CD8-positive, alpha-beta memory T cell (primary cell): ENCODE measurements at regions not wholly inside any gene's neighbourhood (a gene's known extent, or its start where the extent isn't known, plus 50 kb on each side); places are given as distances from the start of the nearest gene placed in this dataset.
"Not testable (repeated sequence)": the region's sequence is repeated elsewhere in the genome, so short reads cannot be mapped to it uniquely, and the experiment has no call there.

Experiments
- CTCF ChIA-PET: fragments of 350-600 bp; sonication (Branson Sonifier 250); formaldehyde crosslinking; loops from one replicate; lab custom pipeline; 2021; ENCODE audit warnings: antibody characterized with exemption; lab: Charles Lee
- POLR2A ChIA-PET: fragments of 350-600 bp; sonication (Branson Sonifier 250); formaldehyde crosslinking; loops from one replicate; lab custom pipeline; 2021; ENCODE audit warnings: antibody characterized with exemption; lab: Charles Lee
- DNase-seq, 5 donors: peaks; one replicate each; pipeline versions ENCODE4 v3.0.0 to v3.0.0-alpha.2; 2020 to 2022; ENCODE audit warnings: mixed read lengths in 1 of 5
- H3K27ac ChIP-seq: one replicate; pipeline ENCODE4 v1.7.0; 2013; ENCODE audit warnings: low read depth, mild to moderate bottlenecking, low read length, moderate library complexity
- H3K27me3 ChIP-seq: 2 replicates; pipeline ENCODE4 v1.7.0; 2013; ENCODE audit warnings: low read length, mild to moderate bottlenecking; ENCODE audit not compliant: insufficient read depth, poor library complexity, severe bottlenecking
- H3K36me3 ChIP-seq: 2 replicates; pipeline ENCODE4 v1.7.0; 2013; ENCODE audit warnings: mild to moderate bottlenecking, low read length, moderate library complexity; ENCODE audit not compliant: insufficient read depth
- H3K4me1 ChIP-seq: 2 replicates; pipeline ENCODE4 v1.7.0; 2013; ENCODE audit warnings: mild to moderate bottlenecking, low read length, moderate library complexity; ENCODE audit not compliant: insufficient read depth
- H3K4me3 ChIP-seq: 2 replicates; pipeline ENCODE4 v1.7.0; 2013; ENCODE audit warnings: mild to moderate bottlenecking, low read length
- H3K9me3 ChIP-seq: 2 replicates; pipeline ENCODE4 v1.7.0; 2013; ENCODE audit warnings: mild to moderate bottlenecking, low read length
- H3K27ac Mint-ChIP-seq, 8 donors: one replicate each; pipeline ENCODE4 v1.8.0; 2020 to 2021; ENCODE audit warnings: mixed read lengths in 8 of 8, mild to moderate bottlenecking in 6 of 8, inconsistent platforms in 3 of 8, moderate library complexity in 3 of 8
- H3K27me3 Mint-ChIP-seq, 2 donors: one replicate each; pipeline ENCODE4 v1.8.0; 2020 to 2021; ENCODE audit warnings: mixed read lengths in 2 of 2, mild to moderate bottlenecking in 1 of 2, moderate library complexity in 1 of 2
- H3K36me3 Mint-ChIP-seq, 3 donors: one replicate each; pipeline ENCODE4 v1.8.0; 2020 to 2021; ENCODE audit warnings: mixed read lengths in 3 of 3, inconsistent platforms in 1 of 3, mild to moderate bottlenecking in 1 of 3
- H3K4me1 Mint-ChIP-seq, 3 donors: one replicate each; pipeline ENCODE4 v1.8.0; 2020 to 2021; ENCODE audit warnings: mixed read lengths in 3 of 3, inconsistent platforms in 1 of 3, mild to moderate bottlenecking in 1 of 3
- H3K4me3 Mint-ChIP-seq, 7 donors: one replicate each; pipeline ENCODE4 v1.8.0; 2020 to 2021; ENCODE audit warnings: mixed read lengths in 7 of 7, mild to moderate bottlenecking in 6 of 7, moderate library complexity in 4 of 7, inconsistent platforms in 2 of 7
- H3K9me3 Mint-ChIP-seq, 5 donors: one replicate each; pipeline ENCODE4 v1.8.0; 2020 to 2022; ENCODE audit warnings: mixed read lengths in 5 of 5, mild to moderate bottlenecking in 3 of 5, moderate library complexity in 2 of 5, inconsistent platforms in 1 of 5

GRCh38 chr2:147149575-147150240 lies 695.1 kb upstream of the ACVR2A start:
- H3K4me3 Mint-ChIP-seq = no peak overlapping the region
- peaks cover 0 to 1% of the 10 kb centered on the region in 2 donors for H3K27me3 Mint-ChIP-seq
- H3K9me3 ChIP-seq = no peaks in the 10 kb centered on the region
- ChIA-PET CTCF (no interaction called here), POLR2A (no interaction called here)
- peaks cover 1 to 12% (median 4%) of the 10 kb centered on the region in 5 donors for H3K9me3 Mint-ChIP-seq
- H3K36me3 ChIP-seq = no peaks in the 10 kb centered on the region
- no peak for DNase-seq
- no peak overlapping the region for H3K4me3 ChIP-seq
- no peaks in the 10 kb centered on the region for H3K36me3 Mint-ChIP-seq
- no peaks in the 10 kb centered on the region for H3K4me1 ChIP-seq
- no peaks in the 10 kb centered on the region for H3K27me3 ChIP-seq
- no peak overlapping the region for H3K27ac ChIP-seq
- H3K27ac Mint-ChIP-seq = no peak overlapping the region
- H3K4me1 Mint-ChIP-seq = no peaks in the 10 kb centered on the region

- Mint-ChIP-seq H3K36me3 (no peaks in the 10 kb centered on the region), H3K27ac (no peak overlapping the region), H3K27me3 (peaks cover 0 to 1% of the 10 kb centered on the region in 2 donors), H3K4me1 (no peaks in the 10 kb centered on the region), H3K9me3 (peaks cover 0 to 12% (median 3%) of the 10 kb centered on the region in 5 donors), H3K4me3 (no peak overlapping the region)
- ChIA-PET CTCF (no interaction called here), POLR2A (no interaction called here)
- H3K4me1 ChIP-seq = no peaks in the 10 kb centered on the region
- H3K27ac ChIP-seq = no peak overlapping the region
- no peaks in the 10 kb centered on the region for H3K9me3 ChIP-seq
- H3K27me3 ChIP-seq = no peaks in the 10 kb centered on the region
- no peaks in the 10 kb centered on the region for H3K36me3 ChIP-seq
- H3K4me3 ChIP-seq = no peak overlapping the region
- DNase-seq = no peak
Observed at GRCh38 chr2:147147802-147148201, 697.0 kb upstream of the ACVR2A start.

- Mint-ChIP-seq H3K36me3 (no peaks in the 10 kb centered on the region), H3K4me3 (no peak overlapping the region), H3K27me3 (no peaks in the 10 kb centered on the region), H3K9me3 (peaks cover 0 to 4% (median 0%) of the 10 kb centered on the region in 5 donors), H3K27ac (no peak overlapping the region), H3K4me1 (no peaks in the 10 kb centered on the region)
- no peaks in the 10 kb centered on the region for H3K9me3 ChIP-seq
- H3K36me3 ChIP-seq = no peaks in the 10 kb centered on the region
- no peaks in the 10 kb centered on the region for H3K4me1 ChIP-seq
- CTCF ChIA-PET = no interaction called here
- no peak for DNase-seq
- H3K4me3 ChIP-seq = no peak overlapping the region
- POLR2A ChIA-PET = interaction anchor here (0.7 kb wide), 1 partner anchor 70 kb away, joined by 3 read pairs; no protein-coding TSS in a partner anchor
- H3K27me3 ChIP-seq = no peaks in the 10 kb centered on the region
- no peak overlapping the region for H3K27ac ChIP-seq
Observed at GRCh38 chr2:147141930-147142329, 702.9 kb upstream of the ACVR2A start.

GRCh38 chr2:147139732-147140131 lies 705.1 kb upstream of the ACVR2A start:
- H3K4me3 Mint-ChIP-seq, H3K4me3 ChIP-seq, H3K36me3 Mint-ChIP-seq, H3K27ac ChIP-seq, H3K36me3 ChIP-seq, H3K27me3 Mint-ChIP-seq, H3K9me3 ChIP-seq, H3K4me1 Mint-ChIP-seq, POLR2A ChIA-PET, CTCF ChIA-PET, H3K27ac Mint-ChIP-seq, H3K9me3 Mint-ChIP-seq, H3K4me1 ChIP-seq, DNase-seq, H3K27me3 ChIP-seq: not testable (repeated sequence)

- Histone ChIP-seq H3K27me3 (no peaks in the 10 kb centered on the region), H3K9me3 (no peaks in the 10 kb centered on the region), H3K36me3 (no peaks in the 10 kb centered on the region), H3K27ac (no peak overlapping the region), H3K4me3 (no peak overlapping the region), H3K4me1 (no peaks in the 10 kb centered on the region)
- H3K27ac Mint-ChIP-seq = no peak overlapping the region
- H3K4me3 Mint-ChIP-seq = no peak overlapping the region
- H3K9me3 Mint-ChIP-seq = peaks cover 0 to 4% (median 0%) of the 10 kb centered on the region in 5 donors
- no peaks in the 10 kb centered on the region for H3K4me1 Mint-ChIP-seq
- H3K36me3 Mint-ChIP-seq = no peaks in the 10 kb centered on the region
- CTCF ChIA-PET = no interaction called here
- POLR2A ChIA-PET = no interaction called here
- DNase-seq = no peak
- H3K27me3 Mint-ChIP-seq = no peaks in the 10 kb centered on the region
Observed at GRCh38 chr2:147137711-147138110, 707.1 kb upstream of the ACVR2A start.

GRCh38 chr2:147135376-147135775 lies 709.5 kb upstream of the ACVR2A start:
- POLR2A ChIA-PET = no interaction called here
- CTCF ChIA-PET = no interaction called here
- Mint-ChIP-seq H3K36me3 (no peaks in the 10 kb centered on the region), H3K27me3 (peaks cover 0 to 3% of the 10 kb centered on the region in 2 donors), H3K4me3 (no peak overlapping the region), H3K4me1 (no peaks in the 10 kb centered on the region), H3K9me3 (peaks cover 0 to 9% (median 0%) of the 10 kb centered on the region in 5 donors), H3K27ac (no peak overlapping the region)
- Histone ChIP-seq H3K4me1 (no peaks in the 10 kb centered on the region), H3K9me3 (no peaks in the 10 kb centered on the region), H3K27ac (no peak overlapping the region), H3K27me3 (no peaks in the 10 kb centered on the region), H3K36me3 (no peaks in the 10 kb centered on the region), H3K4me3 (no peak overlapping the region)
- no peak for DNase-seq

GRCh38 chr2:147133286-147133908 lies 711.4 kb upstream of the ACVR2A start:
- Mint-ChIP-seq H3K4me1 (no peaks in the 10 kb centered on the region), H3K4me3 (no peak overlapping the region), H3K9me3 (peaks cover 0 to 5% (median 0%) of the 10 kb centered on the region in 5 donors), H3K27me3 (peaks cover 0 to 3% of the 10 kb centered on the region in 2 donors), H3K27ac (no peak overlapping the region), H3K36me3 (no peaks in the 10 kb centered on the region)
- Histone ChIP-seq H3K27me3 (no peaks in the 10 kb centered on the region), H3K4me3 (no peak overlapping the region), H3K9me3 (no peaks in the 10 kb centered on the region), H3K4me1 (no peaks in the 10 kb centered on the region), H3K27ac (no peak overlapping the region), H3K36me3 (no peaks in the 10 kb centered on the region)
- DNase-seq = no peak
- ChIA-PET POLR2A (no interaction called here), CTCF (no interaction called here)

GRCh38 chr2:147125145-147125544 lies 719.7 kb upstream of the ACVR2A start:
- no peak overlapping the region for H3K4me3 Mint-ChIP-seq
- Histone ChIP-seq H3K36me3 (no peaks in the 10 kb centered on the region), H3K9me3 (no peaks in the 10 kb centered on the region), H3K4me1 (no peaks in the 10 kb centered on the region), H3K27me3 (no peaks in the 10 kb centered on the region), H3K4me3 (no peak overlapping the region), H3K27ac (no peak overlapping the region)
- POLR2A ChIA-PET = no interaction called here
- H3K36me3 Mint-ChIP-seq = peaks cover 0 to 4% (median 0%) of the 10 kb centered on the region in 3 donors
- H3K27ac Mint-ChIP-seq = no peak overlapping the region
- H3K9me3 Mint-ChIP-seq = peaks cover 6 to 11% (median 8%) of the 10 kb centered on the region in 5 donors
- H3K4me1 Mint-ChIP-seq = no peaks in the 10 kb centered on the region
- H3K27me3 Mint-ChIP-seq = peaks cover 0 to 1% of the 10 kb centered on the region in 2 donors
- no peak for DNase-seq
- CTCF ChIA-PET = no interaction called here
